PC-9 (cell line): ENCODE measurements at regions not wholly inside any gene's neighbourhood (a gene's known extent, or its start where the extent isn't known, plus 50 kb on each side); places are given as distances from the start of the nearest gene placed in this dataset.

Experiments used
- CTCF ChIP-seq: fragments of 200-600 bp; sonication (generic); conservative IDR thresholded peaks from 2 replicates; pipeline ENCODE4 v1.6.1; 2017; ENCODE audit warnings: mixed run types, antibody characterized with exemption, mild to moderate bottlenecking, moderate library complexity
- EZH2 ChIP-seq: fragments of 200-600 bp; sonication (generic); IDR thresholded peaks from 2 replicates; pipeline ENCODE4 v1.8.0; 2017; ENCODE audit warnings: antibody characterized with exemption, low read depth

GRCh38 chr11:71330996-71331395 lies 78.6 kb upstream of the SHANK2 start:
- no peak for TF ChIP-seq CTCF
- TF ChIP-seq EZH2: no peak
